ENCODE measurements at regions not wholly inside any gene's neighbourhood (a gene's known extent, or its start where the extent isn't known, plus 50 kb on each side); places are given as distances from the start of the nearest gene placed in this dataset.

DNA sequence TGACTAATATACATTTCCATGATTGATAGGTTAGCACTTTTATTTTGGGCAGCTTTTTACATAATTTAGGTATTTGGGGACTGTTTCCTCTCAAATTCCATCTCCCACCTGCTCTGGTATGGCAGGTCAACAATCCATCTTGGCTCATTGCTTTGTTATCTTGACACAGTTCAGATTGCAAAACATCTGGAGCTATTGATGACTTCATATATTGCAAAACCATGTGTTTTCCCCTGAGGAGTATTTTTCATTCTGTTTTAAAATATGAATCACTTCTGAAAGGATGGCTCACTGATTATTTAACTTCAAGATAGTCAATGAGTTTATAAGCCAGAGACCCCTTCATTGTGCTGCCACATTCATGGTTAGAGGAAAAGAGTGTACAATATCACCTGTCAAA, 1206.0 kb upstream of the C9orf72 start:
- Mint-ChIP-seq H3K9me3 (peaks cover 7 to 9% of the 10 kb centered on the region in 2 donors), H3K36me3 (no peaks in the 10 kb centered on the region), H3K27ac (no peak overlapping the region)
- DNase-seq (ENCODE audit: low spot score in 2 of 2) (no peak), ATAC-seq (no peak)

GRCh38 chr9:28781481-28781880, 1208.2 kb upstream of the C9orf72 start:
- no peak overlapping the region for H3K27ac Mint-ChIP-seq
- peaks cover 7 to 15% of the 10 kb centered on the region in 2 donors for H3K9me3 Mint-ChIP-seq
- no peaks in the 10 kb centered on the region for H3K36me3 Mint-ChIP-seq

DNA sequence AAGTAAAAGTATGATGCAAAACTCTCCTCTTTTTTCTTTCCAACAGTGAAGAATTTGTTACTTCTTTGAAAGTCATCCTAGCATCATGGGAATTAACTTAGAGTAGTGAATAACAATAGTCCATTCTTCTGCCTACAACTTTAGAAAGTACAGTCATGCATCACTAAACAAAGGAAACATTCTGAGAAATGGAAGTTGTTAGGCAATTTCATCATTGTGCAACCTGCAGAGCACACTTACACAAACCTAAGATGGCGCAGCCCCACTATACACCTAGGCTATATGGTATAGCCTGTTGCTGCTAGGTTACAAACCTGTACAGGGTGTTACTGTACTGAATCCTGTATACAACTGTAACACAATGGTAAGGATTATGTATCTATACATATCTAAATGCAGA, 1209.3 kb upstream of the C9orf72 start:
- H3K9me3 Mint-ChIP-seq = peaks cover 3 to 5% of the 10 kb centered on the region in 2 donors
- no peaks in the 10 kb centered on the region for H3K36me3 Mint-ChIP-seq
- ATAC-seq (no peak), DNase-seq (ENCODE audit: low spot score in 2 of 2) (no peak)
- H3K27ac Mint-ChIP-seq = no peak overlapping the region

More at GRCh38 chr9:28781481-28781880, 1208.2 kb upstream of the C9orf72 start:
- ATAC-seq = no peak
- DNase-seq (ENCODE audit: low spot score in 2 of 2) = no peak

- Mint-ChIP-seq H3K9me3 (no peaks in the 10 kb centered on the region), H3K36me3 (no peaks in the 10 kb centered on the region), H3K27ac (no peak overlapping the region)
- ATAC-seq (no peak), DNase-seq (ENCODE audit: low spot score in 2 of 2) (no peak)
Measured at GRCh38 chr9:28792716-28793115, 1219.4 kb upstream of the C9orf72 start.

GRCh38 chr9:28799876-28800275, 1226.6 kb upstream of the C9orf72 start:
- Mint-ChIP-seq H3K36me3 (no peaks in the 10 kb centered on the region), H3K27ac (no peak overlapping the region), H3K9me3 (no peaks in the 10 kb centered on the region)
- ATAC-seq (no peak), DNase-seq (ENCODE audit: low spot score in 2 of 2) (no peak)

DNA sequence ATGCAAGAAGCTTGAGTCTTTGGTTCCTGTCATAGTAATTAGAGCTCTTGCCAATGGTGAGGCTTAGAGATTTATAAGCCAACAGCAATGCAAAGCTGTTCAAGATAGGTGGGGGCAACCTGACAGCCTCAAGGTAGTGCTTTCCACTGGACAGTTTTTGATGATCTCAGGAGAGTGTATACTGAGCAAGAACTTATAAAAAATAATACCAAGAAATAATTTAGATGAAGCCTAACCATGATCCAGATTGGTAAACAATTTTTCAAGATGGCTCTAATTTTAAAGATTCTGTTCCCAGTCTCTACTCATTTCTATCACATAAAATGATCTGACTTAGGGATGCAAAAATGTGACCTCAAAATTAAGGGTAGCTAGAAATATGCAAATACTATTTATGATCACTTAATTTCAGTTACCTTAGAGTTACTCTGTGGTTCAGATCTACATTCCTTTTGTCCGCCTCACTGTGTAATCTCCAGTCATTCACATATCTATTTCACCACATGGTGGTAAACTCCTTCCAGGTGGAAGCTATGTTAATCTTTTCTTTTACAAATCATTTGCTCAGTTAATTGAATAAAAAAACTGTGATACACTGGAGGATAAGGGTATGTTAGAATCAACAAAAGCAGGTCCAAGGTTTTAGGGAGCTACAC, 1228.0 kb upstream of the C9orf72 start:
- DNase-seq (ENCODE audit: low spot score in 2 of 2) (no peak), ATAC-seq (no peak)
- Mint-ChIP-seq H3K27ac (no peak overlapping the region), H3K36me3 (no peaks in the 10 kb centered on the region), H3K9me3 (no peaks in the 10 kb centered on the region)

- H3K27ac Mint-ChIP-seq = no peak overlapping the region
- DNase-seq (ENCODE audit: low spot score in 2 of 2) (no peak), ATAC-seq (no peak)
- no peaks in the 10 kb centered on the region for H3K9me3 Mint-ChIP-seq
- no peaks in the 10 kb centered on the region for H3K36me3 Mint-ChIP-seq
Measured at GRCh38 chr9:28805197-28805596, 1231.9 kb upstream of the C9orf72 start.

DNA sequence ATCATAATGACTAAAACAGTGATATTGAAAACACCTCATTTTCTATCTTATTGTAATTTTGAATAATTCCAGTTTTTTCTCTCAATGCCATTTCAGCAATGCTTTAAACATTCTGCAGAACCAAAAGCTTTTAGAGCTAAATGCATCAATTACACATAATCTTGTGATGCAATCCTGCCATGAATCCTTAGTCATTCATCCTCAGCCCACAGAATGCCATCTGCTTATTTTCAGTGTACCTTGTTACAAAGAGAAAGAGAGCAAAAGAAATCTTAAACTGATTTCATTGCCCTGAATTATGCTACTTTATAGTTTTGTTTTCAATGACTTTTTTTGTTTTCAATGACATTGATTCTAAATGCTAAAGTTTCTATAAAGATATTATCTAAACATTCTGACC, 1234.8 kb upstream of the C9orf72 start:
- no peak for DNase-seq (ENCODE audit: low spot score in 2 of 2)
- ATAC-seq = no peak
- Mint-ChIP-seq H3K27ac (no peak overlapping the region), H3K9me3 (peaks cover 0 to 4% of the 10 kb centered on the region in 2 donors), H3K36me3 (no peaks in the 10 kb centered on the region)

DNA sequence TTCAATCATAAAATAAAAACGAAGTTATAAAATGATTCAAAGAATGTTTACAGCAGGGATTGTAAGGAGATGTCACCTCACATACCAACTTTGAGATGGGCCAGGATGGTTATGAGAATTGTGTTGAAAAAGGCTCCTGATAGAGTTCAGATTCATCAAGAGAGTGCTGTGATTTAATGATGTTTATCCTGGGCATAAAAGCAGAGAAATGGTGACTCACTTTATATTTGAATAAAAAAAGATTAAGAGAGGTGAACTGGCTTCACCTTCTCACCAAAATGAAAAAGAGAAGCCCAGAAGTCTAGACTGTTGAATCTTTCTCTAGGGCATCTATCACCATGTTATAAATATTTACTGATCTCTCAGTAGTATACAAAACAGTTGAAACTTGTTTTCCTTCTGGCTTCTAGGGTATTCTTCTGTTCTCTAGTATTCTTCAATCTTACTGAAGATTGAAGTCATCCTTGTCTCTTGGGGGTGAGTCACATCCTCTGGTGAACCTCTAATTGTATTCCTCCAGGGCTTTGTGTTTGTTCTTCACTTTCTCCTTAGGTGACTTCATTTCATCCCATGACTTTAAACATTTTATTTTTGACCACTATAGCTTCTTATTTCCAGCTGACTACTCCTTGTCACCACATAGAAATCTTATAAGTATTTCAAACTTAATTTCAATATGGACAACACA, 1237.3 kb upstream of the C9orf72 start:
- Mint-ChIP-seq H3K27ac (no peak overlapping the region), H3K9me3 (peaks cover 0 to 9% of the 10 kb centered on the region in 2 donors), H3K36me3 (no peaks in the 10 kb centered on the region)
- DNase-seq (ENCODE audit: low spot score in 2 of 2) = no peak
- no peak for ATAC-seq

GRCh38 chr9:28820741-28821140, 1247.5 kb upstream of the C9orf72 start:
- no peak overlapping the region for H3K27ac Mint-ChIP-seq
- DNase-seq (ENCODE audit: low spot score in 2 of 2) = no peak
- peaks cover 19% of the 10 kb centered on the region in 2 donors for H3K9me3 Mint-ChIP-seq
- H3K36me3 Mint-ChIP-seq = no peaks in the 10 kb centered on the region
- no peak for ATAC-seq

GRCh38 chr9:28821240-28821639, 1248.0 kb upstream of the C9orf72 start:
- Mint-ChIP-seq H3K27ac (no peak overlapping the region), H3K9me3 (peaks cover 19 to 23% of the 10 kb centered on the region in 2 donors)
- ATAC-seq = no peak

DNA sequence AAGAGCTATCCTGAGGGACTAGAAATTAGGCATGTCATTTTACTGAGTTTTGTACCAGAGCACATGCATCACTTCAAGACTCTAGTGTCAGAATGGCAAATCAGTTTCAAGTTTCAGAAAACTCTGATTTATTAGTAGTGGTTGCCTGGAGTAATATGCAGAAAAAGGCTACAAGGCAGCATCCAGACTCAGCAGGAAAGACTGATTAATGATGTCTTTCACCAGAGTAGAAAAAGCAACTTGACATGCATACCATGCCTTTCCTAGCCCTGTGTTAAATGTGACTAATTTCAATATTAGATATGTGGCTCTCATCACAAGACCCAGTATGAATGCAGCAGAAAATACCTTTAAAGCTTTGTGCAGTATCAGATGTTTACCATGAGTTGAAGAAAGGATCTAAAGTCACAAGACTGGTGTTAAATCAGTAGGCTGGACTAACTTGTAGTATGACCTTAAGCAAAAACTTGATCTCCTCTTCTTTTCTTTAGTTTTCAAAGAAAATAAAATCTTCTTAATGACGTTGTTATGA, 1251.2 kb upstream of the C9orf72 start:
- Mint-ChIP-seq H3K36me3 (no peaks in the 10 kb centered on the region), H3K27ac (no peak overlapping the region), H3K9me3 (peaks cover 12 to 18% of the 10 kb centered on the region in 2 donors)
- DNase-seq (ENCODE audit: low spot score in 2 of 2) (no peak), ATAC-seq (no peak)

More at GRCh38 chr9:28821240-28821639, 1248.0 kb upstream of the C9orf72 start:
- no peak for DNase-seq (ENCODE audit: low spot score in 2 of 2)
- H3K36me3 Mint-ChIP-seq = no peaks in the 10 kb centered on the region

DNA sequence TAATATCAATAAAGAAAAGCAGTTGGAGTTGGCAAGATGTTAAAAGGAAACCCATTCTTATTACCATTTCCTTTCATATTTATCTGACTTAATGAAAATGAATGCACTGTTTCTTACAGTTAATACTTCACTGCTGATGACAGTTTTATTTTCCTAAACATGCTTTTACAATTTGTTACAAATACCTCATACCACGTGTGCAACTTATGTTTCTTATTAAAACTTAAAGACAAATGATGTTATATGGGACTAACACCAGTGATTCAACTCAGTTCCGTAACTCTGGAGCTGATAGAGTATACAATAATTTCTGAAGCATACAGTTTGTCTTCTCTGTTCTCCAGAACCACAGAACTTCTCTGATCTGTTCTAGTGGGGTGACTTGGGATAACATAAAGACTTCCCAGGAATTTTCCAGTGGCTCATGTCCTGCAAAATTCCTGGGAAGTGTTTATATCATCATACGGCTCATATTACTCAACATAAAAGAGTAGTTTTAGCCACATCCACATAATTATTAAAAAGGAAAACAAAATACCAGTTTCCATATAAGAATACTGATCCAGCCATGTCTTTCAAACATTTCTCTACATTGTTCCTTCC, 1259.0 kb upstream of the C9orf72 start:
- ATAC-seq = no peak
- no peaks in the 10 kb centered on the region for H3K36me3 Mint-ChIP-seq
- H3K27ac Mint-ChIP-seq = no peak overlapping the region
- no peak for DNase-seq (ENCODE audit: low spot score in 2 of 2)
- peaks cover 5 to 11% of the 10 kb centered on the region in 2 donors for H3K9me3 Mint-ChIP-seq

GRCh38 chr9:28834156-28834555, 1260.9 kb upstream of the C9orf72 start:
- H3K36me3 Mint-ChIP-seq = no peaks in the 10 kb centered on the region
- H3K27ac Mint-ChIP-seq = no peak overlapping the region
- DNase-seq (ENCODE audit: low spot score in 2 of 2) (no peak), ATAC-seq (no peak)
- H3K9me3 Mint-ChIP-seq = peaks cover 13 to 19% of the 10 kb centered on the region in 2 donors

- DNase-seq (ENCODE audit: low spot score in 2 of 2) (no peak), ATAC-seq (no peak)
- Mint-ChIP-seq H3K36me3 (peaks cover 4 to 6% of the 10 kb centered on the region in 2 donors), H3K9me3 (peaks cover 15 to 19% of the 10 kb centered on the region in 2 donors), H3K27ac (no peak overlapping the region)
Measured at GRCh38 chr9:28839778-28840430, 1266.6 kb upstream of the C9orf72 start.

DNA sequence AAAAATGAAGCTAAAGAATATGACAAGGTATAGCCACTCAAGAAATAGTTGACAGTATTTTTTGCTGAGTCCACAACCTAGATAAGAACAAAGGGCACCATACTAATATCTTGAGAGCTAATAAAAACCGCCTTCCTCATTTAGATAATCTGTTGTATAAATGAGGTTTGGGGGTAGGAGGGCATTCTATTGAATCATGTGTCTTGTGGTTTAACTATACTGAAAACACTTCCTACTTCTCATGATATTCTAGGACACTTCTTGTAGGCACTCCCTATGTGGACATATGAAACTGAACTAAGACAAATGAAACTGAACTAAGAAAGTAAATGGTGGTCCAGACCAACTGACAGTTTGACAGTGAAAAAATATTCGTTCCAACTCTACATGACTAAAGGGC, 1268.5 kb upstream of the C9orf72 start:
- Mint-ChIP-seq H3K36me3 (peaks cover 4 to 6% of the 10 kb centered on the region in 2 donors), H3K27ac (no peak overlapping the region), H3K9me3 (peaks cover 15 to 24% of the 10 kb centered on the region in 2 donors)
- ATAC-seq (no peak), DNase-seq (ENCODE audit: low spot score in 2 of 2) (no peak)

- Mint-ChIP-seq H3K27ac (no peak overlapping the region), H3K9me3 (peaks cover 4 to 10% of the 10 kb centered on the region in 2 donors), H3K36me3 (no peaks in the 10 kb centered on the region)
- no peak for ATAC-seq
- DNase-seq (ENCODE audit: low spot score in 2 of 2) = no peak
Measured at GRCh38 chr9:28847331-28847730, 1274.0 kb upstream of the C9orf72 start.
